GM06990 (cell line): ENCODE measurements at regions not wholly inside any gene's neighbourhood (a gene's known extent, or its start where the extent isn't known, plus 50 kb on each side); places are given as distances from the start of the nearest gene placed in this dataset.

ENCODE experiments used
- DNase-seq: peaks from one replicate; pipeline ENCODE4 v3.0.0-alpha.2; 2011; ENCODE audit not compliant: insufficient read length; ENCODE audit errors: extremely low read depth
- H3K27me3 ChIP-seq: replicated peaks from 2 replicates; pipeline ENCODE4 v1.6.0; 2011; ENCODE audit warnings: low read length; ENCODE audit not compliant: control insufficient read depth, insufficient read depth
- H3K36me3 ChIP-seq: 2 replicates; pipeline ENCODE4 v1.5.1; 2011; ENCODE audit warnings: low read length; ENCODE audit not compliant: control insufficient read depth, insufficient read depth
- H3K4me3 ChIP-seq: replicated peaks from 2 replicates; pipeline ENCODE4 v1.5.1; 2011; ENCODE audit warnings: low read depth, mild to moderate bottlenecking, control low read depth, low read length
- CTCF ChIP-seq: IDR thresholded peaks from 2 replicates; pipeline ENCODE4 v1.5.1; 2011; ENCODE audit warnings: low read length, control low read depth, mild to moderate bottlenecking, inconsistent platforms; ENCODE audit not compliant: insufficient read depth, poor library complexity, severe bottlenecking

GRCh38 chr21:18164933-18165332 is 79.7 kb upstream of the CHODL start:
- TF ChIP-seq CTCF: no peak
- Histone ChIP-seq H3K4me3 (no peak overlapping the region), H3K27me3 (no peaks in the 10 kb centered on the region), H3K36me3 (no peaks in the 10 kb centered on the region)
- no peak for DNase-seq

- DNase-seq: no peak
- H3K36me3 ChIP-seq: no peaks in the 10 kb centered on the region
- no peak overlapping the region for H3K4me3 ChIP-seq
- H3K27me3 ChIP-seq: no peaks in the 10 kb centered on the region
- no peak for TF ChIP-seq CTCF
Measured at GRCh38 chr21:18164483-18164882, 80.2 kb upstream of the CHODL start.

GRCh38 chr21:18163956-18164355 is 80.7 kb upstream of the CHODL start:
- no peak for TF ChIP-seq CTCF
- H3K27me3 ChIP-seq: no peaks in the 10 kb centered on the region
- H3K36me3 ChIP-seq: no peaks in the 10 kb centered on the region
- DNase-seq: no peak
- no peak overlapping the region for H3K4me3 ChIP-seq

GRCh38 chr21:18161841-18162240 is 82.8 kb upstream of the CHODL start:
- Histone ChIP-seq H3K27me3 (no peaks in the 10 kb centered on the region), H3K4me3 (no peak overlapping the region), H3K36me3 (no peaks in the 10 kb centered on the region)
- no peak for TF ChIP-seq CTCF
- DNase-seq: no peak

GRCh38 chr21:18157406-18157805 is 87.2 kb upstream of the CHODL start:
- H3K4me3 ChIP-seq: no peak overlapping the region
- no peaks in the 10 kb centered on the region for H3K27me3 ChIP-seq
- TF ChIP-seq CTCF: no peak
- no peaks in the 10 kb centered on the region for H3K36me3 ChIP-seq
- DNase-seq: no peak

GRCh38 chr21:18155508-18156193 is 89.0 kb upstream of the CHODL start:
- DNase-seq: no peak
- H3K27me3 ChIP-seq: no peaks in the 10 kb centered on the region
- no peak for TF ChIP-seq CTCF
- H3K4me3 ChIP-seq: no peak overlapping the region
- no peaks in the 10 kb centered on the region for H3K36me3 ChIP-seq
